HG02588 (cell line): ENCODE measurements at regions not wholly inside any gene's neighbourhood (a gene's known extent, or its start where the extent isn't known, plus 50 kb on each side); places are given as distances from the start of the nearest gene placed in this dataset.

ENCODE experiments used
- ATAC-seq: cut with Tn5 transposase; IDR thresholded peaks from one replicate; pipeline ENCODE4 v1.9.1; 2021; ENCODE audit warnings: mild to moderate bottlenecking, moderate library complexity; ENCODE audit not compliant: unreplicated experiment

GRCh38 chr15:39227001-39227400, 353.9 kb upstream of the THBS1 start:
- ATAC-seq, result no peak

- no peak for ATAC-seq
Measured at GRCh38 chr15:39228889-39229288, 352.0 kb upstream of the THBS1 start.

DNA sequence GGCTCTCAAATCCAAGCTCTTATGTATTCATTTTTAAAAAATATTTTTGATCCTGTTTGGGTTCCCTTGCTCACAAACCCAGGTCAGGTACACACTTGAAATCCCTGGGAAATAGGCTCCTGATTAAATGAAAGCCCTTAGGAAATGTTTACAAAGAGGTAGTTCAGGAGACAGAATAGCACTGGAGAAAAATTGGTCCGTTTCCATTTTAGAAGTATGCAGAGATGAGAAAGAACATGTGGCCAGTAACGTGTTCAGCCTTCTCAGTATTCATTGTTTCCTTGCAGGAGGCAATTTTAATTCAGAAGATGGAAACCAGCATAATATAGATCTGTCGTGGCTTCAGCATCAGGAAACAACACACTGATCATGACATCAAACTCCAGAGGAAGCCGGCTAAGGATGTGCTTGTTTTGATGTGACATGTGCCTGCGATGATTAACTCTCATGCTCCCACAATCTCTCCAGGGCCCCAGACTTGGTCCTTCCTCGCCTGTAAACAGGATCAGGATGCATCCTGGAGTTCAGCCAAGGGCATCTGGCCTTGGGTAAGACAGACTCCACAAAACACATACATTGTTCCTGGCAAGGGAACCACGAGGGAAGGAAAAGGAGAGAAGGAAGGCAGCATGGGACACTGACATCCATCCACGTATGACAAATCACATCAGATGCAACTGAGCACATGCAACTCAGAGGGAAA, 350.5 kb upstream of the THBS1 start:
- no peak for ATAC-seq

- ATAC-seq, result no peak
Measured at GRCh38 chr15:39230908-39231285, 350.0 kb upstream of the THBS1 start.

GRCh38 chr15:39232512-39232911, 348.4 kb upstream of the THBS1 start:
- no peak for ATAC-seq

DNA sequence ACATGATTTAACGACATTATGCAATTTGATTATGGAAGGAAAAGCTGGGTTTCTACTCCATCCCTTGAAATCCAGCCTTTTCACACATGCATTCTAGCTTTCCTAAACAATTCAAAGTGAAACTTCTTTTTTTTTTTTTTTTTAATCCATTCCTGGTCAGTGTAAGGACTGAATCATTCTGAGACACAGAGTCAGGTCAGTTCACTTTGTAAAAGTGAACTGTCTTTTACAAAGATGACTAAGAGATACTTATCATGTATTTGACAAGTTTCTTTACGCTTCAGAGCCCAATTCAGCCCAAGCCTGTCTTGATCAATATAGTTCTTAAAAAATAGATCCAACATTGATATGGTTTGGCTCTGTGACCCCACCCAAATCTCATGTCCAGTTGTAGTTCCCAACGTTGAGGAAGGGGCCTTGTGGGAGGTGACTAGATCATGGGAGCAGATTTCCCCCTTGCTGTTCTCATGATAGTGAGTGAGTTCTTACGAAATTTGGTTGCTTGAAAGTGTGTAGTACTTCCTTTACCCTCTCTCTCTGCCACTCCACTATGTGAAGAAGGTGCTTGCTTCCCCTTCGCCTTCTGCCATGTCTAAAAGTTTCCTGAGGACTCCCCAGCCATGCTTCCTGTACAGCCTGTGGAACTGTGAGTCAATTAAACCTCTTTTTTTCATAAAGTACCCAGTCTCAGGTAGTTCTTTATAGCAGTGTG, 345.6 kb upstream of the THBS1 start:
- ATAC-seq, result no peak

DNA sequence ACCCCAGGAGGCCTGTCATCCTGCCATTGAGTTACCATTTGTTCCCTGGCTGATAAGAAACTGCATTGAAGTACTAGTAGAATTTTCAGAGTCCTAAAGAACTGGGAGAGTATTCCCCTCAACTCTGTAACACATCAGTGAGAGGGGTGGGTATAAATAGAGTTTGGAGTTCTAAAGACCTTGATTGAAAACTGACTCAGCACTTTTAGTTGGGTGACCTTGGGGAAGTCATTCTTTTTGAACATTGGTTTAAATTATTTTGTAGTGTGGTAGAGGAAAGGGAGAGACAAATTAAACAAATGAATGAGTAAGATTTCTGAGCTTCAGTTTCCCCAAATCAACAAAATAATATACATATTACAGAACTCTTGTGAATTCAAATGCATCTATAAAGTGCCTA, 344.5 kb upstream of the THBS1 start:
- ATAC-seq, result no peak

- ATAC-seq, result no peak
Measured at GRCh38 chr15:39238443-39238842, 342.4 kb upstream of the THBS1 start.

GRCh38 chr15:39239562-39239961, 341.3 kb upstream of the THBS1 start:
- ATAC-seq, result no peak

DNA sequence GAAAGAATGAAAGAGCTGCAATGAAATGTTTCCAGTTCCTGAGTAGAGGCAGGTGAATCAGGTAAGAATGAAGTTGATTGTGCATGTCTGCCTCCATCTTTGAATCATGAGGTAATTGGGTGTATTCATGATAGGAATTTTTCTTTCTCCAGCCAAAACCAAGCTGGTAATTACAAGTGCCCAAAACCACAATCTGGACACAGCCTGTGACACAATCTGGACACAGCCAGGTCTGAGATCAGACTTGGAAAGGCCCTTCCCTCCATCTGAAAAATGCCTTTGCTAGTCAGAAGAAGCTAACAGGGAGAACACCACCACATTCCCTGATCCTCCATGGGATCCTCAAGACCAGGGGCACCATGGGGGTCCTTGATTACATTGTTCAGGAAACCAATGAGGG, 338.5 kb upstream of the THBS1 start:
- no peak for ATAC-seq

DNA sequence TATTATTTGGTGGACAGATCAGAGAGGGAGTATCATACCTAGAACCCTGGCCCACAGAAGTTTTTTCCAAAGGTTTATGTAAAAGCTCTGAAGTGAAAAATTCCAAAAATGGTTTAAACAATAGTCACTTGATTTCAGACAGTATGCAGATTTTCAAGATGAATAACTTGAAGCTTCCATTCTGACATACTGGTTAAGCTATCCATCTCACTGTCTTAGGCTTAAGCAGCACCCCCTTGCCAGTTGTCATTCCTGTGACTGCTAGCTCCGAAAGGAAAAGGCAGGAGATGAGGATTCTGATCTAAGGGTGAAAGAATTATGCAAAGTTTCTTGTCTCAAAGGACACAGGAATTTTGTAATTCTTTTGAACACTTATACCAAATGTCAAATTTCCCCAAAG, 337.5 kb upstream of the THBS1 start:
- no peak for ATAC-seq

- no peak for ATAC-seq
Measured at GRCh38 chr15:39244776-39245175, 336.1 kb upstream of the THBS1 start.

GRCh38 chr15:39246523-39246922, 334.4 kb upstream of the THBS1 start:
- ATAC-seq, result no peak

DNA sequence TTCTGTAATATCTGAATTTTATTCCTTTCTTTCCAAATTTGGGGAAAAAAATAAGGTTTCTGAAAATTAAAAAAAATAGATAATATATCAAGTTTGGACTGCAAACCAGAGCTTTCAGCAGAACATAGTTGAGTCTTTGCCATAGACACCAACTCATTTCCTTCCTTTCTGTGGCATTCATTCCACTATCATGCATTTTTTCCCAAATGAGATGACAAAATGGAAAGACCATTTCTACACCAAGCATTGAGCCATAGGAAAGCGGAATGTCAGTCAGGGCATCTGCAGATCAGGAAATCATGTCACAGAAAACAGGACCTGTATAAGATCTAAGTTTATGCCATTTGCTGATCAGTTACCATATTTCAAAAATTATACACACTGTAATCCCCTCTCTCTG, 333.3 kb upstream of the THBS1 start:
- no peak for ATAC-seq

- no peak for ATAC-seq
Measured at GRCh38 chr15:39248204-39248603, 332.7 kb upstream of the THBS1 start.

DNA sequence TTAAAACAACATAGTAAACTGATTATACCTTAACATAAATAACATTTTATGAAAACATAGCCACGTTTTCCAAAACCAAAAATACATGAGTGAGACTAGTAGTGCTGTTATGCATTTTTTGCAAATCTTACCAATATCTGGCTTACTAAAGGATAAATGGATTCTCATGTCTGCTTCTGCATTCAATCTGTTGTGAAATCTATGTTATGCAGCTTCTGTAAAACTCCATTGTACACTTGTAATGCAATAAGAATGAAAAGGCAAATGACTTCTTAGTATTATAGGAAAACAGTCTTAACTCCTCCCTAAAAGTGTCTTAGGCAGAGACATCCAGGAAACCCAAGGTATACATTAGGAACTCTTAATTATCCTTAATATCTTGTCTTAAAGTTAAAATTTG, 330.9 kb upstream of the THBS1 start:
- no peak for ATAC-seq

- ATAC-seq, result no peak
Measured at GRCh38 chr15:39250460-39251186, 330.3 kb upstream of the THBS1 start.

DNA sequence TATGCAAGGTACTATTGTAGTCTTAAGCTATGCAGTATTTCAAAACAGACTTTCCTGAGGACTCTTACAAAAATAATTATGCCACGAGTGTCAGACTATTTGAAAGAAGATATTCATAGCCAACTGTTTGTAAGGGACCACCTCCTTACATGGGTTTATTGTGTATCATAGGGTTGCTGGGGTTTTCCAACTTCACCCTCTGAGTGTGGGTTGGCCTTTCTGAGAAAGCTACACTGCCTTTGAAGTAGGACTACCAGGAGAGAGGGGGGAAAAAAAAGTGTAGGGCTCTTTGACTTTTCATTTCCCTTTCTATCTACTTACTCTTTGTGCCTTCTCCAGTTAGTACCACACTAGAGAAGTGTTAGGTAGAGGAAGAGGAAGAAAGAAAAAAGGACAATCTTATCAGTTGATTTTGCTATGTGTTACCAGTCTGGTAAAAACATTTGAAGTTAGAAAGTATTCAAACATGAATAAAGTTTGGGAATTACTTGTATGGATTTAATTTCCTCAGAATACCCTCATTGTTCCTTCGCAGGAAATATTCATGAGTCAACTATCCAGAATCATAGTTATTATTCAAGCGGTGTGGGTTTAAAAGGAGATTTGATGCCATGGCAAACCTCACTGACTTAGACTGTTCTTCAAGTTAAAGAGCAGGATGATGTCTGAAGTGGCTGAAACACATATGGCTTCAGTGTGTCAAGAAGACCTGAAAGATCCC, 329.3 kb upstream of the THBS1 start:
- ATAC-seq, result no peak

GRCh38 chr15:39252134-39252470, 328.8 kb upstream of the THBS1 start:
- no peak for ATAC-seq

- ATAC-seq, result no peak
Measured at GRCh38 chr15:39253552-39253951, 327.3 kb upstream of the THBS1 start.

DNA sequence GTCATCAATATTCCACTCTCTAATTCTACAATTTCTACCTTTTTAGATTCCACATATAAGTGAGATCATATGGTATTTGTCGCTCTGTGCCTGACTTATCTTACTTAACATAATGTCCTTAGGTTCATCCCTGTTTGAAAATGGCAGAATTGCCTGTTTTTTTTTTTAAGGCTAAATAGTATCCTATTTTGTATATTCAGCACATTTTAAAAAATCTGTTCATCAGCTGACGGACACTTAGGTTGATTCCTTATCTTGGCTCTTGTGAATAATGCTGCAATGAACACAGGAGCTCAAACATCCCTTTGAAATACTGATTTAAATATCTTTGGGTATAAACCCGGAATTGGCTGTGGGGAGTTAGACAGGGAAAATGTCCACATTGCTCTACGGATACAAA, 326.7 kb upstream of the THBS1 start:
- no peak for ATAC-seq

DNA sequence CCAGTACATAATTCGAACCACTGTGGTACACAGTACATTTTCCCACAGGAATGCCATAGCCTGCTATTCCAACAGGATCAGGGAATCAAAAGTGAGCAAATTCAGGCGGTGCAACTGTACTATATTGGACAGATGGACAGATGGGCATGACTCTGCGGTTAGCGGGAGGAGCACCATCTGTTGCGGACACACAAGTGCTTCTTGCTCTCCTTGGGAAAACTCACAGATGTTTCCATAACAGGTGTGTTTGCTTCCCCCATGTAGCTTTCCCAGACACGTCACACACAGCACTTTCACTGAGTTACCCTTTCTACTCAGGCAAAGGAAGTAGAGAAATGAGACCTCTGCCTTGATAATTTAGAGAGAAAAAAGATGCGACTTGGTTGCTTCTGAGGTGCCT, 325.1 kb upstream of the THBS1 start:
- no peak for ATAC-seq
